GM18498 (cell line): ENCODE measurements at regions not wholly inside any gene's neighbourhood (a gene's known extent, or its start where the extent isn't known, plus 50 kb on each side); places are given as distances from the start of the nearest gene placed in this dataset.

ENCODE experiments used
- ATAC-seq: cut with Tn5 transposase; IDR thresholded peaks from one replicate; pipeline ENCODE4 v1.9.1; 2021; ENCODE audit warnings: mild to moderate bottlenecking, moderate library complexity; ENCODE audit not compliant: unreplicated experiment

- ATAC-seq, result no peak
Observed at GRCh38 chr9:118987167-118987566, 382.1 kb downstream of the BRINP1 start.

- ATAC-seq, result no peak
Observed at GRCh38 chr9:118990949-118991348, 378.3 kb downstream of the BRINP1 start.

- no peak for ATAC-seq
Observed at GRCh38 chr9:118991366-118992285, 377.6 kb downstream of the BRINP1 start.

DNA sequence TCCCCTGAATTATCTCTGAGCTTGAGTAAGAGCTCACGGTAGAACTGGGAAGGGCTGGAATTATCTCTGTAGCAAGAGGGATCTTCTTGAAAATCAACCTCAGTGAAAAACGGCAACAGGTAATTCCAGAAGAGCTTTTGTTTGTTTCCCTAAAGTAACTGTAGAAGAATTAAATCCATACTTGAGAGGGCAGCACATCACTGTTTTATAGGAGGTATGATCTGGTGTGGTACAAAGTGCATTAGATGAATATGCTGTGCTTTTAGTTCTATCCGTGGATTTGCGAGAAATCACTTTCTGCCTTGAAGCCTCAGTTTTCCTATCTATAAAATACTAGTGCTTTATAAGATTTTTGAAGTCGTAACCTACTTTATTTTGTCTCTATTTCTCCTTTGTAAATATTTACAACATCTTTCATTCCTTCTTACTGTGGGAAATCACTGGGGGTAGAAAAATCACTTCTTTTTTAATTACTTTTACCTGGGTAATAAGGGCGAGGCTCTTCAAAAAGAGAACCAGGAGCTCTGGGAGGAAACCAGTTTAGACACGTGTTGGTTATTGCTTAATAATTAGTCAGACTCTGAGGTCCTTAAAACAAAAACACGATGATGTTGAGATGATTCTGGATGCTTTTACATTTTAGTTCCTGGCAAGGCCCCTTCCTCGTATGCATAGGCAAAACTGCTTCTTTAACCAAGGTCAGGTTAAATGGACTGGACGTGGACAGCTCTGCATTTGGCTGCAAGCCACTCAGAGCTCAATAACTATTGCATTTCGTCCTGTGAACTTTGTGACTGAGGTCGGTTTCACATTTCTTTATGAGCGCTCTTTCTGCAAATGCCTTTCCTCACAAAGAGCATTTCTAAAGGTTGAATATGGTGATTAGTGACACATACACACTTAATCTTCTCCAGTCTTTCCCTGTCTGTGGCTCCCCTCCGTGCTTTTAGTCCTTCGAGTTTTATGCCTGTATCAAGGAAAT, 376.1 kb downstream of the BRINP1 start:
- no peak for ATAC-seq

DNA sequence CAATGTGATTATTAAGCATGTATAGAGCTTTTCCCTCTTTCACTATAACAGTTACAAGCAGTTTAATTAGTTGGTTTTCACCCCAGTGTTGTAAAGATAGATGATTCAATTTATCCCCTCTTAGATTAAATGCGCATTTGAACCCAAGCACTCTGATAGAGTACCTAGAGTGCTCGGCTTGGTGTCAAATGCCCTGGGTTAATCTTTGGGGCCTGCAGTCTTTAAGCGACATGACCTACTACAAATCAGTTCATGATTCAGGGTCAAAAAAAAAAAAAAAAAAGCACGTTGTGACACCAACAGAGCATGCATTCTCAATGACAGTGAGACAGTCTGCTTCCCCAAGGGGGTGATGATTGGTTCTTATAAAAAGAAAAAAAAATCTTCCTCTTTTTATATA, 375.3 kb downstream of the BRINP1 start:
- no peak for ATAC-seq

DNA sequence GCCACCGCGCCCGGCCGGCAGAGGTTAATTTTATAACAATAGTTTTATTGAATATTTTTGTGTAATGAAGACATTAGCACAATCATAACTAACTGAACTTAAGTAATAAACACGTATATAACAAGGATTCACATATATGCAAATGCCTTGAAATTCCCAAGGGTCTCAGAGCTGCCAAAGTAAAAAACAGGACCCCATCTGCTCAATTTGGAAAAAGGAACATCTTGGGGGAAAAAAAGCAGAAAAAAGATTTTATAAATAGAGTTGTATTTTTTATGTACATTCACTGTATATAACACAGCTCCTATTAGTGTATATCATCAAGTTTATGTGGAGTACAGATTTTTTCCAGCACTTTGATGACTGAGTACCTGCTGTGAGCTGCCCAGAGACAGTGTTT, 366.7 kb downstream of the BRINP1 start:
- no peak for ATAC-seq

- ATAC-seq, result no peak
Observed at GRCh38 chr9:119003201-119003611, 366.0 kb downstream of the BRINP1 start.

DNA sequence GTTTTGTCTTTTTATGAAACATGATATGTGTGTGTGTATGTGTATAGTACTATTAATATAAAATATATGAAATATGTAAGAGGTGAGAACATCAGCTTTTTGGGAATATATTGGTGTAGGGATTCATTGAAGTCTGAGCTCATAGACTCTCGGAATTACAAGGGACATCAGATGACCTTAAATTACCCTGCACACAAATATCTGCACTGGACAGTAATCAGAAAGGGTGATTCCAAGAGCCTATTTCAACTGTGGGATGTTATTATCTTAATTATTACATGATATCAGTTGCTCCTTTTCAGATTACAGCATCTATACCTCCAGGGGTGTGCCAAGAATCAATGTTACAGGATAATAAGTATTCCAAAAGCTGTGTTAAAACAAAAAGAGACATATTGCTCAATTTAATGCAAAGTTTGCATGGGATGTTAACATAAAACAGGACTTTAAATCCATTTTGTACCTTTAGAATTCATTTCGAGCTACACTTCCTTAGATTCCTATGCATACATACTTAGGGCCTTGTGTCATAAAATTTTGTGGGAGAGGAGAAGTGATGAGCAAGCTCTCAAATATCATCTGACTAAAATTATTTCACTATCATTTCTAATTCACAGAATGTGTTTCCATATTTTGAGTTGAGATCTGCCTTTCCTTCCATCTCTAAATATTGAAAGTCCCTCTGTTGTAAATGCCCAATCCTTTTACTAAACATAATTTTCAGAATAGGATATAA, 365.2 kb downstream of the BRINP1 start:
- ATAC-seq, result no peak

- no peak for ATAC-seq
Observed at GRCh38 chr9:119004618-119004990, 364.6 kb downstream of the BRINP1 start.

GRCh38 chr9:119005162-119005561, 364.1 kb downstream of the BRINP1 start:
- ATAC-seq, result no peak

DNA sequence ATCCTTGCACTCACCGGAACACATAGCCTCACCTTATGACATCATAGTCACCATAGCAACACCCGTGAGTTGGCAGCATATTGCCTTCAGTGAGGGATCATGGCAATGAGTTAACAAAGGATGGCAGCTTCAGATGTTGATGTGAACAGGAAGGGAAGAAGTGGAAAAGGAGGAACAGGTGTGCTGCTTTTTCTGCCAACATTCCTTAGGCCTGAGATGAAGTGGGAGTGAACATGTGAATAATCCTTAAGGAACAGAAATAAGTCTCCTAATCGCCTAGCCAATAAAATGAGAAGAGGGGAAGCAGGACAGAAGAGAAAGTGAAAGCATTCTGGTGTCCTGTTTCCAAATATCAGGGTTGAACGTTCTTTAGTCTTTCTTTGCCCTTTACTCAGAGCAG, 360.0 kb downstream of the BRINP1 start:
- ATAC-seq, result no peak

DNA sequence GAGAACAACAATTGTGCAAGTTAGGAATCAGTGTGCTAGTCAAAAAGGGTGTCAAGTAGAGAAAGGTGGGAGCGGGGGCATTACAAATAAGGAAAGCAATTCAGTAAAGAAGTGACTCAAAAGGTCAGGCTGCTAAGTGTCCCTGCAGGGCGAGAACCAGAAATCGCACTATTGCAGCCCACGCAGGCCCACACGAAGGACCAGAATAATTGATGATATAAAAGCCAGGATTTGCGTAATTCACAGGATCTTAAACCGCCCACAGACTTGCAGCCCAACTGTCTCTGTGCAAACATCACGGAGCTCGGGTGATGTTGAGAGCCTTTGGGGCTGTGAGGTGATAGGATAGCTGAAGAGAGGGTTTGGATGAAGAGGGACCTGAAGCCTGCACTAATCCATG, 349.0 kb downstream of the BRINP1 start:
- no peak for ATAC-seq

- no peak for ATAC-seq
Observed at GRCh38 chr9:119020730-119021333, 348.4 kb downstream of the BRINP1 start.

- no peak for ATAC-seq
Observed at GRCh38 chr9:119026120-119026519, 343.1 kb downstream of the BRINP1 start.

- ATAC-seq, result no peak
Observed at GRCh38 chr9:119027901-119028699, 341.1 kb downstream of the BRINP1 start.

GRCh38 chr9:119029886-119030285, 339.3 kb downstream of the BRINP1 start:
- ATAC-seq, result no peak

GRCh38 chr9:119033596-119033995, 335.6 kb downstream of the BRINP1 start:
- ATAC-seq, result no peak

GRCh38 chr9:119036969-119037368, 332.3 kb downstream of the BRINP1 start:
- ATAC-seq, result no peak

- ATAC-seq, result no peak
Observed at GRCh38 chr9:119043996-119044395, 325.2 kb downstream of the BRINP1 start.

- no peak for ATAC-seq
Observed at GRCh38 chr9:119044806-119045205, 324.4 kb downstream of the BRINP1 start.
